ENCODE measurements at regions not wholly inside any gene's neighbourhood (a gene's known extent, or its start where the extent isn't known, plus 50 kb on each side); places are given as distances from the start of the nearest gene placed in this dataset.

DNA sequence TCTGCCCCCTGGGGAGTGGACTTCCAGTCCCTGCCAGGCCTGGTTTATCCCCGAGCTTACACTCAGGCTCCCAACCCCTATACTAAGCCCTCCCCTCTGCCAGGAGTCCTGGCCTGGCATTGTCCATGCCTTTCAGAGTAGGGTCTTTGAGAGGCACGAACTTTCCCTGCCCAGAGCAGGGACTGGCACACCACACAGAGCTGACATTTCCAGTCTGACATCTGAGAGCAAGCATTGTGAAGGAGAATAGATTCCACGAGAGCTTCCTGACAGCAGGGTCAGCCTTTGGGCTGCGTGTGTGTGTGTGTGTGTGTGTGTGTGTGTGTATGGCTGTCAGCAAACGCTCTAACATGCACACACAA lies 59.5 kb upstream of the LAPTM5 start:
- DNase-seq: no peak
- Histone ChIP-seq H3K27ac (ENCODE audit: low read length) (no peak overlapping the region), H3K4me2 (ENCODE audit: insufficient read depth, low read length) (no peak overlapping the region), H2AFZ (ENCODE audit: low read depth, low read length) (no peak overlapping the region), H3K36me3 (ENCODE audit: insufficient read depth, low read length) (no peaks in the 10 kb centered on the region), H3K27me3 (ENCODE audit: insufficient read depth, low read length, poor library complexity) (peaks cover 40% of the 10 kb centered on the region), H4K20me1 (ENCODE audit: insufficient read depth, low read length) (0 out of 2 replicates have a peak, but pooled peaks cover 2% of the 10 kb centered on the region), H3K79me2 (ENCODE audit: insufficient read depth, low read length) (no peaks in the 10 kb centered on the region), H3K4me3 (ENCODE audit: low read depth in 1 of 2, low read length in 2 of 2) (no peak overlapping the region), H3K9ac (ENCODE audit: low read depth, low read length) (no peak overlapping the region), H3K4me1 (ENCODE audit: insufficient read depth, low read length) (no peaks in the 10 kb centered on the region), H3K9me3 (ENCODE audit: insufficient read depth, low read length, severe bottlenecking) (no peaks in the 10 kb centered on the region)
- no peak for ATAC-seq (ENCODE audit: insufficient read depth, low read depth)
- no peak for TF ChIP-seq EZH2 (IDR thresholded peaks at IDR 0.05; ENCODE audit: borderline replicate concordance, low read depth, low read length, severe bottlenecking)
- TF ChIP-seq, protein P1, sequence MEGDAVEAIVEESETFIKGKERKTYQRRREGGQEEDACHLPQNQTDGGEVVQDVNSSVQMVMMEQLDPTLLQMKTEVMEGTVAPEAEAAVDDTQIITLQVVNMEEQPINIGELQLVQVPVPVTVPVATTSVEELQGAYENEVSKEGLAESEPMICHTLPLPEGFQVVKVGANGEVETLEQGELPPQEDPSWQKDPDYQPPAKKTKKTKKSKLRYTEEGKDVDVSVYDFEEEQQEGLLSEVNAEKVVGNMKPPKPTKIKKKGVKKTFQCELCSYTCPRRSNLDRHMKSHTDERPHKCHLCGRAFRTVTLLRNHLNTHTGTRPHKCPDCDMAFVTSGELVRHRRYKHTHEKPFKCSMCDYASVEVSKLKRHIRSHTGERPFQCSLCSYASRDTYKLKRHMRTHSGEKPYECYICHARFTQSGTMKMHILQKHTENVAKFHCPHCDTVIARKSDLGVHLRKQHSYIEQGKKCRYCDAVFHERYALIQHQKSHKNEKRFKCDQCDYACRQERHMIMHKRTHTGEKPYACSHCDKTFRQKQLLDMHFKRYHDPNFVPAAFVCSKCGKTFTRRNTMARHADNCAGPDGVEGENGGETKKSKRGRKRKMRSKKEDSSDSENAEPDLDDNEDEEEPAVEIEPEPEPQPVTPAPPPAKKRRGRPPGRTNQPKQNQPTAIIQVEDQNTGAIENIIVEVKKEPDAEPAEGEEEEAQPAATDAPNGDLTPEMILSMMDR (IDR thresholded peaks at IDR 0.05; ENCODE audit: borderline replicate concordance, extremely low read depth, low read length, poor library complexity, severe bottlenecking): no peak

DNA sequence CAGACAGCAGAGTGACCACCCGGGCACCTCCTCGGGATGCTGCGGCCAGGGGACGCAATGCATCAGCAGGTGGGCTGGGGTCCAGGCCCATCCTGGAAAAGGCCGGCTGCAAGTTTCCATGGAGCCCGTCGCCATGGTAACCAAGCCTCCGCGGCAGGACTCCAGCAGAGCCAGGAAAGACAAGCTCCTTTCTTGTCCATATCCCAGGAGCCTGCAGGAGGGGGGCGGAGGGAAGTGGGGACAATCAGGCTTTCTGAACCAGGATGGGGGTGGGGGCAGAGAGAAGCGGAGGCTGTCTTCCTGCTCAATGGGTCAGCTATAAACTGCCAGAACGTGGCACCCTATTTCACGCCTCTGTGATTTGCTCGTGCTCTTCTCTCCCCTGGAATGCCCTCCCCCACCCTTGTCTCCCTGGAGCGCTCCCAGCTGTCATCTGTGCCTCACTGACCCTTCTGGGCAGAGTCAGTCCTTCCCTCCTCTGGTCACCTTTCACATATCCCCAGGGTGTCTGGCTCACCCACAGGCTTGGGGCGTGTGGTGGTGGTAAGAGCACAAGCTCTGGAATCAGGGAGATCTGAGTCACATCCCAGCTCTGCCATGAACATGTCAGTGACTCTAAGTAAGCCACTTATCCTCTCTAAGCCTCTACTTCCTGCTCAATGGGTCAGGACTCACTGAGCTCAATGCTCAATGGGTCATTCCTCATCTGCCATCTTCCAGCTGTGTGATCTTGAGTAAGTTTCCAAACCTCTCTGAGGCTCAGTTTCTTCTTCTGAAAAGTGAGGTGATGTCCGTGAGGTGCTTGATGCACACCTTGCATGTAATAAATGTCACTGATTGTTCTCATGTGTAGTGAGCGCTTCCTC lies 58.9 kb upstream of the LAPTM5 start:
- Histone ChIP-seq H3K4me3 (ENCODE audit: low read depth in 1 of 2, low read length in 2 of 2) (no peak overlapping the region), H3K4me2 (ENCODE audit: insufficient read depth, low read length) (no peak overlapping the region), H3K9ac (ENCODE audit: low read depth, low read length) (no peak overlapping the region), H3K27ac (ENCODE audit: low read length) (no peak overlapping the region), H3K79me2 (ENCODE audit: insufficient read depth, low read length) (no peaks in the 10 kb centered on the region), H3K9me3 (ENCODE audit: insufficient read depth, low read length, severe bottlenecking) (no peaks in the 10 kb centered on the region), H3K27me3 (ENCODE audit: insufficient read depth, low read length, poor library complexity) (peaks cover 42% of the 10 kb centered on the region), H2AFZ (ENCODE audit: low read depth, low read length) (no peak overlapping the region), H3K4me1 (ENCODE audit: insufficient read depth, low read length) (no peaks in the 10 kb centered on the region), H3K36me3 (ENCODE audit: insufficient read depth, low read length) (no peaks in the 10 kb centered on the region), H4K20me1 (ENCODE audit: insufficient read depth, low read length) (0 out of 2 replicates have a peak, but pooled peaks cover 2% of the 10 kb centered on the region)
- ATAC-seq (ENCODE audit: insufficient read depth, low read depth): no peak
- TF ChIP-seq, protein P1 (IDR thresholded peaks at IDR 0.05; ENCODE audit: borderline replicate concordance, extremely low read depth, low read length, poor library complexity, severe bottlenecking): no peak
- TF ChIP-seq EZH2 (IDR thresholded peaks at IDR 0.05; ENCODE audit: borderline replicate concordance, low read depth, low read length, severe bottlenecking): no peak
- DNase-seq: no peak

DNA sequence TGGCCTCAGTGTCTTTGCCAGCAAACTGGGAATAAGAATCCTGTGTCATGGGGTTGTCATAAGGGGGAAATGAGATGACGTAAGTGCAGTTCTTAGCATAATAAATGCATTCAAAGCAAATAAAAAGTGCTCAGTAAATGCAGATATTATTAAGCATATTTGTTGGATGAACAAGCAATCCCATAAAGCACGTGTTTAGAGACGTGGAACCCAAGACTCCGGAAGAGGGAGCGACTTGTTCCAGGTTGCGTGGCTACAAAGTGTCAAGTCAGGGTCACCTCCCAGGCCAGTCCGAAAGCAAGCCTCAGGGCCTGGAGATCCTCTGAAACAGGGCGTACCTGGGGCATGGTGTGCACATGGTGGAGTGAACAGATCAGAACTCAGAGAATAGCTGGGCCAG lies 58.0 kb upstream of the LAPTM5 start:
- no peak overlapping the region for H3K4me2 ChIP-seq (ENCODE audit: insufficient read depth, low read length)
- no peak for ATAC-seq (ENCODE audit: insufficient read depth, low read depth)
- H3K9ac ChIP-seq (ENCODE audit: low read depth, low read length): no peak overlapping the region
- H4K20me1 ChIP-seq (ENCODE audit: insufficient read depth, low read length): 0 out of 2 replicates have a peak, but pooled peaks cover 2% of the 10 kb centered on the region
- no peaks in the 10 kb centered on the region for H3K4me1 ChIP-seq (ENCODE audit: insufficient read depth, low read length)
- H3K27me3 ChIP-seq (ENCODE audit: insufficient read depth, low read length, poor library complexity): peaks cover 40% of the 10 kb centered on the region
- no peak overlapping the region for H3K4me3 ChIP-seq (ENCODE audit: low read depth in 1 of 2, low read length in 2 of 2)
- H3K36me3 ChIP-seq (ENCODE audit: insufficient read depth, low read length): no peaks in the 10 kb centered on the region
- H3K27ac ChIP-seq (ENCODE audit: low read length): no peak overlapping the region
- DNase-seq: no peak
- TF ChIP-seq, protein P1 (IDR thresholded peaks at IDR 0.05; ENCODE audit: borderline replicate concordance, extremely low read depth, low read length, poor library complexity, severe bottlenecking): no peak
- TF ChIP-seq EZH2 (IDR thresholded peaks at IDR 0.05; ENCODE audit: borderline replicate concordance, low read depth, low read length, severe bottlenecking): no peak
- no peaks in the 10 kb centered on the region for H3K79me2 ChIP-seq (ENCODE audit: insufficient read depth, low read length)
- no peak overlapping the region for H2AFZ ChIP-seq (ENCODE audit: low read depth, low read length)
- no peaks in the 10 kb centered on the region for H3K9me3 ChIP-seq (ENCODE audit: insufficient read depth, low read length, severe bottlenecking)

All from DND-41 (cell line).